Posterior vena cava (tissue), 2 donors: ENCODE measurements at regions not wholly inside any gene's neighbourhood (a gene's known extent, or its start where the extent isn't known, plus 50 kb on each side); places are given as distances from the start of the nearest gene placed in this dataset.

Experiments used
- DNase-seq: peaks from one replicate; pipeline ENCODE4 v3.0.0-alpha.2; 2020; ENCODE audit warnings: low spot score
- intact Hi-C, 2 donors: fragments of 100-400 bp; cut with DNase I; formaldehyde crosslinking; loops; one replicate each; pipeline versions ENCODE4 v1.14.1 to v1.14.2; 2022 to 2023
- donor health status: DM: yes; HTN: yes; CAD: no.
- donor health status: DM: yes; HTN: yes; CAD: no.

- intact Hi-C loops: no loop called here
These were observed 110.2 kb downstream of the BTG1 start for GRCh38 chr12:92035477-92035876.

GRCh38 chr12:92034858-92035401 lies 110.7 kb downstream of the BTG1 start:
- intact Hi-C loops: no loop called here
- no peak for DNase-seq

More at GRCh38 chr12:92035477-92035876, 110.2 kb downstream of the BTG1 start:
- no peak for DNase-seq

- no peak for DNase-seq
- intact Hi-C loops: no loop called here
These were observed 111.6 kb downstream of the BTG1 start for GRCh38 chr12:92034083-92034482.

- intact Hi-C loops: no loop called here
These were observed 112.7 kb downstream of the BTG1 start for GRCh38 chr12:92032965-92033364.

GRCh38 chr12:92032101-92032500 lies 113.5 kb downstream of the BTG1 start:
- intact Hi-C loops: no loop called here
- no peak for DNase-seq

More at GRCh38 chr12:92032965-92033364, 112.7 kb downstream of the BTG1 start:
- DNase-seq: no peak

- intact Hi-C loops: no loop called here
- DNase-seq: no peak
These were observed 115.0 kb downstream of the BTG1 start for GRCh38 chr12:92030618-92031017.

GRCh38 chr12:92029902-92030586 lies 115.6 kb downstream of the BTG1 start:
- no peak for DNase-seq
- intact Hi-C loops: no loop called here

GRCh38 chr12:92029136-92029535 lies 116.5 kb downstream of the BTG1 start:
- DNase-seq: no peak
- intact Hi-C loops: no loop called here

- DNase-seq: no peak
These were observed 117.3 kb downstream of the BTG1 start for GRCh38 chr12:92028441-92028709.

GRCh38 chr12:92027701-92028440 lies 117.8 kb downstream of the BTG1 start:
- DNase-seq: no peak
- intact Hi-C loops: no loop called here

More at GRCh38 chr12:92028441-92028709, 117.3 kb downstream of the BTG1 start:
- intact Hi-C loops: no loop called here

GRCh38 chr12:92027243-92027642 lies 118.4 kb downstream of the BTG1 start:
- intact Hi-C loops: no loop called here
- DNase-seq: no peak

- intact Hi-C loops: no loop called here
- DNase-seq: no peak
These were observed 120.0 kb downstream of the BTG1 start for GRCh38 chr12:92025462-92026207.

- DNase-seq: no peak
- intact Hi-C loops: no loop called here
These were observed 123.6 kb downstream of the BTG1 start for GRCh38 chr12:92022093-92022492.

GRCh38 chr12:92021666-92022035 lies 124.0 kb downstream of the BTG1 start:
- intact Hi-C loops: no loop called here
- DNase-seq: no peak

- intact Hi-C loops: no loop called here
- no peak for DNase-seq
These were observed 124.5 kb downstream of the BTG1 start for GRCh38 chr12:92020983-92021665.

- no peak for DNase-seq
- intact Hi-C loops: no loop called here
These were observed 126.0 kb downstream of the BTG1 start for GRCh38 chr12:92019491-92020277.

- intact Hi-C loops: no loop called here
- no peak for DNase-seq
These were observed 133.0 kb downstream of the BTG1 start for GRCh38 chr12:92012691-92013090.

- no peak for DNase-seq
- intact Hi-C loops: no loop called here
These were observed 134.6 kb downstream of the BTG1 start for GRCh38 chr12:92010853-92011701.
